ENCODE measurements at regions not wholly inside any gene's neighbourhood (a gene's known extent, or its start where the extent isn't known, plus 50 kb on each side); places are given as distances from the start of the nearest gene placed in this dataset.
A peak's percentile ranks its signal among the peaks of the same experiment; 100 is the strongest.

DNA sequence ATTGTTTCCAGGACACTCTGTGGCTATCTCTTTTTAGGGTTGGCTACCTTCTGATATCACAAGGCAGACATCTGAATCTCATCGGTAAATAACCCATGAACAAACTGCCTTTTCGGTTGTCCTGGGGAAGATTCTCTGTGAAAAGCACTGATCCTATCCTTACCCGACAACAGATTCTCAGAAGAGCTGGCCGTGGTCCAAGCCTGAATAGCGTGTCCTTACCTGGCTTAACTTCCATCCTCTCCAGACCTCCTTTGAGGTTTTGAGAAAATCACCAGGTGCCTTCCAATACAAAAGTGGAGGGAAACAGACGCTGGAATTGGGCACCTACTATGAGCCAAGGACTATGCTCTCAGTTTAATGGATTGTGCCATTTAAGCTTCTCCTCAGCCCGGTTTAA is 87.4 kb upstream of the ARHGEF3 start:
- DNase-seq (ENCODE audit: low read depth): no peak
- in situ Hi-C loops (cut with HindIII; ENCODE audit: low pct_unique_long_range_greater_than_20kb, low sequenced_read_pairs): no loop called here

DNA sequence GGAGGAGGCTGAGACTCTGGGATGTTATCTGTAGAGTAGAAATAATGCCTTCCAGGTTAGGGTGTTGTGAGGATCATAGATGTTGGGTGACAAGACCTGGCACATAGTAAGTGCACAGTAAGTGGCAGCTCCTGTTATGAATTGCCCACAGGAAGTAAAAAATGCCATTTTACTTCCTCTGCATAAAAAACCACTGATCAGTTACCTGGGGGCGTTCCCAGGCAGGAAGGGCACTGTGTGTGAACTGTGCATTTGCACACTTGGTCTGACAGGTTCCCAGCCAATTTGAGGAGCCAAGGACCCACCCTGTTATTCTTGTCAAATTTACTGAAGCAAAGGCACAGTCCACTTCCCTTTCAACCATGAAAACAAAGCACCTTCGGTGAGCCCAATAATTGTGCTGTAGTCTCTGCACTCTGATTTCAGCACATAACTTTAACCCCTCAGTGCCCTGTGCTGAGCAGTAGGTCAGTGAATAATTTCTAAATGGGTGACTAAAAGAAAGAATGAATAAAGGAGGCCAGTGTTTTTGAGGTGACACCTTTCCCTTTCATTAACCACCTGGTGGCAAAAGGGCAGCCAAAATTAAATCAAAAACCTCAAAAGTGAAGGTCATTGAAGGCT is 85.8 kb upstream of the ARHGEF3 start:
- no peak for DNase-seq (ENCODE audit: low read depth)
- in situ Hi-C loops (cut with HindIII; ENCODE audit: low pct_unique_long_range_greater_than_20kb, low sequenced_read_pairs): no loop called here

DNA sequence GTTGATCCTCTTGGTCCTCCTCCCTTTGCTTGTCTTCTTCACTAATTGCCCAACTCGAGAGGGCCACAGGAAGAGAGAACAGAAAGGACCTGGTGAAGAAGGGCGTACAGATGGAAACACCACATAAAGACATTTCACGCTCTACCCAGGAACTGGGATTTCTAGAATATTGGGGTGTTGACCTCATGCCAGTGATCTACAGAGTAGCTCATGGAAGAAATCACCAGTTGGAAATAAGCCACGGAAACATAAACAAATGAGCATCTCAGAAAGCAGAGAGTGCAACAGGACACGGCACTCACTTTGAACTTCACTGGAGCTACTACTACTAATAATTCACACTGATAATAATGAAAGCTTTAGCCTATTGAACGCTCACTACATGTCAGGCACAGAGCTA is 84.6 kb upstream of the ARHGEF3 start:
- no peak for DNase-seq (ENCODE audit: low read depth)
- in situ Hi-C loops (cut with HindIII; ENCODE audit: low pct_unique_long_range_greater_than_20kb, low sequenced_read_pairs): no loop called here

DNA sequence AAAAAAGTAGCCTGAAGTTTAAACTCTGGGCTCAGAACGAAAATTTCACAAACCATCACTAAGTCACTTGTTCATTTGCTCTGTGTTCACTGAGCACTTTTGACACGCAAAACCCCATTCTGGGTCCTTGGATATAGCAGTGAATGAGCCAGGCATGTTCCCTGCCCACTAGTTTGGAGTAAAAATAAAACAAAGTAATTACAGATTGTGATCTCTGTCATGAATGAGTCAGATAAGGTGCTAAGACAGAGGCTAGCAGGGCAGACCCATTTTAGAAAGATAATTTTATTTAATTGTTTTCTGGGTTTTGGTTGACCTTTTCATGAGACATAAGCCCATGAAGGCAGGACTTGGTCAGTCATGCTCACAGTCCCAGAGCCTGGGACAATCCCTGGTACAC is 84.1 kb upstream of the ARHGEF3 start:
- DNase-seq (ENCODE audit: low read depth): no peak
- in situ Hi-C loops (cut with HindIII; ENCODE audit: low pct_unique_long_range_greater_than_20kb, low sequenced_read_pairs): no loop called here

DNA sequence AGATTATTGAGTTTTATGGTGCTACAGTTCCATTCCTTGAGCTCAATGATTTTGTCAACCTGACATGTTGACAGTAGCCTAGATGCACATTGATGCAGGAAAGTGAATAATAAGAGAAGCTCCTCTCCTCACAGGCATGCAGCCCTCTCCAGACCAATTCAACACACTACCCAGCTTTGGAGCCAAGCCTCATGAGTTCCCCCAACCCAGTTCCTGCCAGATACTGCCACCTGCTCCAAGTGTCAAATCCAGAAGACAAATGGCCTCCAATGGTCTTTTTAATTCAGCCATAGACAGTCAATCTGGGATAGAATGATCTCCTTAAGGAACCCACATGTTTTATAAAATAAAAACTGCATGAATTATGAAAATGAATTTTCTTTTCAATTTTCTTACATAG is 83.7 kb upstream of the ARHGEF3 start:
- in situ Hi-C loops (cut with HindIII; ENCODE audit: low pct_unique_long_range_greater_than_20kb, low sequenced_read_pairs): no loop called here

DNA sequence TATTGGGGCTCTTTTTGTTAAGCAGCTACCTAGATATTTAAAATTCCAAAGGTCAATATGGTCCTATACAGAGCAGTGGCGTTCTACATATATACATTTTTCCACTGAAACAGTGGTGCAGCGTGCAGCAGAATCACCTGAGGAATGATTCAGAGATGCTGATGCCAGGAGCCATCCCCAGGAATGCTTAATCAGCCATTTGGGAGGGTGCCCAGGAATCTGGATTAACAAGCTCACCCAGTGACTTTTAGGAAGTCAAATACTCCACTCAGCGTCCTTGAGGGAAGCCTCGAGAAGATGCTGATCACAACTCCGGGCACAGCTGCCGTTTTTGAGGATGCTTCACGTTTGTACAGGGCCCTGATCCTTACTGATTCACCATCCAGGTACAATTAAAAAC is 82.6 kb upstream of the ARHGEF3 start:
- no peak for DNase-seq (ENCODE audit: low read depth)
- in situ Hi-C loops (cut with HindIII; ENCODE audit: low pct_unique_long_range_greater_than_20kb, low sequenced_read_pairs): no loop called here

More for the DNA sequence above, 83.7 kb upstream of the ARHGEF3 start:
- DNase-seq (ENCODE audit: low read depth): no peak

DNA sequence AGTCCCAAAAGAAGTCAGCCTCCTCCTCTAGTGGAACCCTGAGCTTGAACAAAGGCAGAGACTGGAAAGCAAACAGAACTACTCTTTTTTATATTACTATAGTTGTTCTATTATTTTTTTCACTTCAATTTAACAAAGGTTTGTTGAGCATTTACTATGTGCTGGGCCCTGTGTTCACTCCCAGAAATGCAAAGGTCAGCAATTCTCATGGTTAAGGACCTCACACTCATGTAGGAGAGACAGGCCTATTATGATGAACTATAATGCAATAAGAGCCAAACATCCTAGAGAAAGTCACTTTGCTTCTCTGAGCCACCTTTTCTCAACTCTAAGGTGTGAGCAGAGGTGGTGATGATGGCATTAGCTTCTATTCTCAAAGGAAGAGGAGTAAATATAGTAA is 82.1 kb upstream of the ARHGEF3 start:
- no peak for DNase-seq (ENCODE audit: low read depth)
- in situ Hi-C loops (cut with HindIII; ENCODE audit: low pct_unique_long_range_greater_than_20kb, low sequenced_read_pairs): no loop called here

DNA sequence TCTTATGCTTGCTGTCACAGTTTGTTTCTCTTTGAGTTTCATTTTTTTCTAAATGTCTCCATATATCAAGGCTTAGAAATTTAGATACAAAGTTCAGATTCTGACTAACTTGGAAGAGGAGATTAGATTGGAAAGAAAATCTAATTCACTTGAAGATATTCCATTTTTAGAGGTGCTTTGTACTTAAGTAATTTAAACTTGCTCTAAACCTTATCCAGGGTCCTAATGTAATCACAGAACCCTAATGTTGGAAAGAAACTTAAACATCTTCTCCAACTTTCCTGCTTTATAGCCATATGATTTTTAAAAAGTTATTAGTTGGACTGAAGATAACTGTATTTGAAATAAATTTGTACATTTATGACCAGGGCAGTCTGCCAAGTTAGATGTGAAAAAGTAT is 81.1 kb upstream of the ARHGEF3 start:
- DNase-seq (ENCODE audit: low read depth): no peak
- in situ Hi-C loops (cut with HindIII; ENCODE audit: low pct_unique_long_range_greater_than_20kb, low sequenced_read_pairs): no loop called here

DNA sequence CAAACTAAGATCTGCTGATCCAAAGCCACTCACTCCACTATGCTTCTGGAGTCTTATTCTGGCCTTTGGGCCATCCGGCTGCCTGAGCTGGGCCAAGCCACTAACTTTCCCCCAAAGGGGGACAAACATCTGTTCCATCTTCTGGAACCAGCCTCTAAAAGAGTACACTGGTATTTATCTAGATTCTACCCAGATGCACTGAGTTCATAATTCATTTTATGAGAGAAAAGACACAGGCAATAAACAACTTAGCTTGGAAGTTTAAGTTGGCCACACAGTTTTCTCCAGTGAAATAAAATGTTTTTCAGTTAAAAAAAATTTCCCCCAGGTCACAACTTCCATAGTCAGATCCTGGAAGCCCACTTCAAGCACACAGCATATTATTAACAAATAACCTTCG is 80.1 kb upstream of the ARHGEF3 start:
- in situ Hi-C loops (cut with HindIII; ENCODE audit: low pct_unique_long_range_greater_than_20kb, low sequenced_read_pairs): no loop called here

DNA sequence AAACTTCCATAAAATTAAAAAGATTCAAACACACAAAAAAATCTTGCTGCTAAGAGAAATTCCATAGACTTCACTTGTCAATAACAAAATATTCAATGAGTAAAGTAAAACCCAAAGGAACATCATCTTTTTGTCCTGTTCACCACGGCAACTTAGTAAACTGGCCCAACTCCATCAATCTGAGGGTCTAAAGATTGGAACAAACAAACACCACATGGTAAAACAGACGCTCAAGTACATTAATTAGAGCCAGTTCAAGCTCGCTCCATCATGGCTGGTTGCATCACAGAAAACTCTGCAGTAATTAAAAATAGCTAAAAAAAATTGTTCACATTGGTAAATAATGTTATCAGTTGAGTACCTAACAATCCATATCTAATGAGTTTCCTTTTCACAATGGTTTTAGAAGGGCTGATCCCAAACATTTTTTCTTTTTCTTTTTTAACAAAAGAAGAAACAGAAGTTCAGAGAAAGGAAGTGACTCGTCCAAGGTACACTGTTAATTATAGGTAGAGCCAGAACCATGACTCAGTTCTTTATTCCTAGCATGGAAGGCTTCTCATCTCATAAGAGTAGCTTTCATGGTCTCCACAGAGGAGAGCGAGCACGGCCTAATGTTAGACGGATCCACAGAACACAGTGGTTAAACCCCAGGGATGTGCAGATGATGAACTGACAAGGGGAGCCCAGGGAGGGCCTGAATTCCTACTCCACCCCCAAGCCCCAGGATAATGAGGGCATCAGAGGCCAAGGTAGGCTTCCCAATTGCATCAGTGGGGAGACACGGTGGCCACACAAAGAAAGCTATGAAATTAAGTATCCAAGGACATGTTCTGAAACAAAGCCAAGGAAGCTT is 79.2 kb upstream of the ARHGEF3 start:
- in situ Hi-C loops (cut with HindIII; ENCODE audit: low pct_unique_long_range_greater_than_20kb, low sequenced_read_pairs): no loop called here

More for the DNA sequence above, 80.1 kb upstream of the ARHGEF3 start:
- no peak for DNase-seq (ENCODE audit: low read depth)

DNA sequence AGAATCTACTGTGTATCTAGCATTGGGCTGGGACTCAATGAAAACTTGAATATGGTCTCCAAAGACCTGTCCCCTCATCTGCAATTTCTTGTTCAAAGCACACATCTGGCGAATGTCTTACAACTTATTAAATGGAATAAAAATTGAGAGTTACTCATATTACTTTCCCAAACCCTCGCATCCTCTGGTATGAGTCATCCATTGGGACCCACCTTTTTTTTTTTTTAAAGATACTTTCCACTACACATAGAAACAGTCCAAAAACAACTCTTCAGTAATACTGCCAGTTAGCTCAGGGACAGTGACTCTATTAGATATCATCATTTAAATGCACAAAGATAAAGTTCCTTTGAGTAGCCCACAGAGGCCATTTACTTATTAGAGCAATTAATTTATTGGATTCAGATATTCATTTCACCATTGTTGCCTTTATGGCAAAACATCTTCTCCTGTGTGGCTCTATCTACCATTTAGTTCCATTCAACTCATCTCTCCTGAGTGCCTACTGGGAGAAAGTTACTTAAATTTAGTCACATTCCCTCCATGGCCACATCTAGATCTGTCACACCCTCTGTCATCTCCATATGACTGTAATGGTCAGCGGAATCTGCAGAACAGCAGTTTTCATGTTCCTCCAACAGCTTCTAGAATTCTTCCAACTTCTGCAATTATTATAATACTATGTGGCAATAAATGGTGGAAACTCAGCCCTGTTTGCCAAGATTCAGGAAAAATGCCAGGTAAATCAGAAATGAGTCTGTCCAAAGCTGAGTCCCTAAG is 77.9 kb upstream of the ARHGEF3 start:
- in situ Hi-C loops (cut with HindIII; ENCODE audit: low pct_unique_long_range_greater_than_20kb, low sequenced_read_pairs): no loop called here
- DNase-seq (ENCODE audit: low read depth): no peak

More for the DNA sequence above, 79.2 kb upstream of the ARHGEF3 start:
- no peak for DNase-seq (ENCODE audit: low read depth)

DNA sequence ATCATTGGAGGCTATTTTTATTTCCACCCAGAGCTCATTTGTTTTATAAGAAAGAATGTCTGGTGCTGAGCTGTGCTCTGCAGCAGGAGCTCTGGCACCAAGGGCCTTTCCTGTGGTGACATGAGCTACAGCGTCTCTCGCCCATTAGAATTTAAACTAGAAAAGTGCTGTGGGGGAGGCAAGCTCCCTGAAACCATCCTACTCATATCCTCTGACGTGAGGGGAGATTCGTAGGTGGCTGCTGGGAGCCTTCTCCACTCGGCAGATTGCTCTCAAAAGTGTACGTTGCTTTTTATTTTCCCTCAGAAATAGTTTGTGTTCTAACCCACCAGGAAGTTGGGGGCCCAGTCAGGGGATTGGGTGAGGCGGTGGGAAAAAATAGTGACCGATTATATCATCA is 76.3 kb upstream of the ARHGEF3 start:
- no peak for DNase-seq (ENCODE audit: low read depth)
- in situ Hi-C loops (cut with HindIII; ENCODE audit: low pct_unique_long_range_greater_than_20kb, low sequenced_read_pairs): no loop called here

DNA sequence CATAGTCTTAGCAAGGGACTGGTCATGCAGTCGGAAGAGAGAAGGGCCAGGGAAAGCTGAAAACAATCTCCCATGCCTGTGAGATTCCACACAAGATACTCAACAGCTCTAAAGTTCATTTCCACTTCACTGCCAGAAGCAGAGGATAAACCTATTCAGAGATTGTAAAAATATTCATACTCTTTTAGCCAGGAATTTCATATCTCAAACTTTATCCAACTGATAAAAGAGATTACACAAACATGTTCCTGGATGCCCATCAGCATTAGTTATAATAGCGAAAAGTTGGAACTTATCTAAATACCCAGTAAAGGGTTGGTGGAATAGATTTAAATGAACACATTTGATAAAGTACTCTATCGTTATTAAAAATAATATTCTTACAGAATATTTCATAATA is 75.2 kb upstream of the ARHGEF3 start:
- in situ Hi-C loops (cut with HindIII; ENCODE audit: low pct_unique_long_range_greater_than_20kb, low sequenced_read_pairs): no loop called here
- DNase-seq (ENCODE audit: low read depth): no peak

DNA sequence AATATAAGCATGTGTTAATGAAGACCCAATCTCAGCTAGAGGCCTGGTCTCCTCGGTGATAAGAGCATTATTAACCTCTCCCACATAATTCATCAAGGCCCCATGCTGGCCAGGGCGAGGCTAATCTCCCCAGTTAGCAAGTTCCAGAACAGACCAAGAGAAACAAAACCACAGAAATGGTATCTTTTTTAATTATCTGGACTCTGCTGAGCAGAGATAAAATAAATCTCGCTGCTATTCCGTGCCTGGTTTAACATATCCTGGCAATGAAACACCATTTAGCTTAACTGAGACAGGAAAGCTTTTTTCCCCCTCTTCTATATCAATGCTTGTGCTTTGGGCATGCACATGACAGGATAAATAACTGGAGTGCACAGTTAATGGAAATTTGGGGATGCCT is 72.5 kb upstream of the ARHGEF3 start:
- in situ Hi-C loops (cut with HindIII; ENCODE audit: low pct_unique_long_range_greater_than_20kb, low sequenced_read_pairs): no loop called here
- DNase-seq (ENCODE audit: low read depth): no peak

DNA sequence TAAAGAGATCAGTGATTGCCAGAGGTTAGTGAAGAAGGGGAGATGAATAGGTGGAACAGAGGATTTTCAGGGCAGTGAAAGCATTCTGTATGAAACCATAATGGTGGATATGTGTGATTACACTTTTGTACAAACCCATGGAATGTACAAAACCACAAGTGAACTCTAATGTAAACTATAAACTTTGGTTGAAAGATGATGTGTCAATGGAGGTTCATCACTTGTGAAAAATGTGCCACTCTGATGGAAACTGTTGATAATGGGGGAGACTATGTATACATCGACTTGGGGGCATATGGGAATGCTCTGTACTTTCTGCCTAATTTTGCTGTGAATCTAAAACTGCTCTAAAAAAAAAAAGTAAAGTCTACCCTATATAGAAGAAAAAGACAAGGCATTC is 68.7 kb upstream of the ARHGEF3 start:
- in situ Hi-C loops (cut with HindIII; ENCODE audit: low pct_unique_long_range_greater_than_20kb, low sequenced_read_pairs): no loop called here
- DNase-seq (ENCODE audit: low read depth): no peak

DNA sequence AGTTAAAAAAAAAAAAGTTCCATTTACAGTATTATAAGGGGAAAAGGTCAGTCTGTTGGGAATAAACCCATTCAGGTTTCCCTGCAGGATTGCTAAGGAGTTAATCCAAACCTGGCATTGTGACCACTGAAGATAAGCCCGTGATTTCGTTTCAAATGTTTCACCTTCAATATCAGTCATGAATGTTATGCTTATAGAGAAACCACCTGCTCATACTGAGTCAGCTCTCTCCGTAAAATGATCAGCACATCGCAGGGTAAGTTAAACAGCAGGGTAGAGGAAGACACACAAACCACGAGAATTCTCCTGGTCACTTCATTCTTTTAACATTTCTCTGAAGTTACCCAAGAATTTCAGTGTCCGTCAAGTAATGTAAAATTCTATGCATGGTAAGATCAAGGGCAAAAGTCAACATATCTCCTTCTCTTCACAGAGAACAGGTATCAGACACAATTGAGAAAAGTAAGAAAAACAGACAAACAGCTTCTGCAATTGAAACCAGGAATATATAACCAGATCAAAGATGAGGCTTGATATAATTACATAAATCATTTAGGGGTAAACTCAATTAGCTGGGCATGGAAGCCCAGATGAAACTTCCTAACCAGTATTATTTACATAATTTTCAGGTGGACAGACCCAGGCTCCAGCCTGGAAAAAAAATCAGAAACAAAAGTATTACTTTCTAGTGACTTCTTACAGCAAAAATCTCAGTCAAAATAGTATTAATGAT is 67.6 kb upstream of the ARHGEF3 start:
- DNase-seq (ENCODE audit: low read depth): peak; percentile 55
- in situ Hi-C loops (cut with HindIII; ENCODE audit: low pct_unique_long_range_greater_than_20kb, low sequenced_read_pairs): no loop called here

DNA sequence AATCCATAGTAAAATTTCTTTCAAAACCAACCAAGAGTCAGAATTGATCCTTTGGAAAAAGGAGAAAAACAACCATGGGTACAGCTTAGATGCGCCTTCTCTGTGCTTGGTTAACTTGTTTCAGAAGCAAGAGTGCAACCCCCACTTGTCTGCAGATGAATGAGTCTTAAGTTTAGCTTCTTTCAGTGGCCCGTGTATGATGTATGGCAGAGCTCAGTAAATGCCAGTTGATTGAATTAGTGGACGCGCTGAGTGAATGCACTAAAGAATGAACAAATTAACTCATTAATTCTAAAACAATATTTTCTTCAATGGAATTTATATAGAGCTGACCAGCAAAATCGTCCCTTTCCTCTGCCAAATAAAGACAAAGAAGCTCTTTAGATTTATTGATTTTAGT is 67.0 kb upstream of the ARHGEF3 start:
- no peak for DNase-seq (ENCODE audit: low read depth)
- in situ Hi-C loops (cut with HindIII; ENCODE audit: low pct_unique_long_range_greater_than_20kb, low sequenced_read_pairs): no loop called here

DNA sequence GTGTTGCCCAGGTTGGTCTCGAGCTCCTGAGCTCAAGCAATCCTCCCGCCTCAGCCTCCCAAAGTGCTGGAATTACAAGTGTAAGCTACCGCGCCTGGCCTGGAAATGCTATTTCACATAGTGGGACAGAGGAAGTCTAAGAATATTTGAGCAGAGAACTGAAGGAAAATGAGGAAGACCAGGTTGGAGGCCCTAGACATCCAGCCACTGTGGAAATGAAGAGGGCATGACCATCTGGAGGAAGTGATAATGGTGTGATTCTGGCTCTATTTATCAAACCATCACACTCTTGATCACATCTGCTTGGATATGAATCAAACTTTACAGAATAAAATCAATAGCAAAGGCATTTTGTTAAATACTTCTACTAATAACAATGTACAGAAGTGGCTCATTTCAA is 65.9 kb upstream of the ARHGEF3 start:
- in situ Hi-C loops (cut with HindIII; ENCODE audit: low pct_unique_long_range_greater_than_20kb, low sequenced_read_pairs): no loop called here
- no peak for DNase-seq (ENCODE audit: low read depth)

Measured in Caki2 (cell line).